ENCODE measurements at regions not wholly inside any gene's neighbourhood (a gene's known extent, or its start where the extent isn't known, plus 50 kb on each side); places are given as distances from the start of the nearest gene placed in this dataset.

DNA sequence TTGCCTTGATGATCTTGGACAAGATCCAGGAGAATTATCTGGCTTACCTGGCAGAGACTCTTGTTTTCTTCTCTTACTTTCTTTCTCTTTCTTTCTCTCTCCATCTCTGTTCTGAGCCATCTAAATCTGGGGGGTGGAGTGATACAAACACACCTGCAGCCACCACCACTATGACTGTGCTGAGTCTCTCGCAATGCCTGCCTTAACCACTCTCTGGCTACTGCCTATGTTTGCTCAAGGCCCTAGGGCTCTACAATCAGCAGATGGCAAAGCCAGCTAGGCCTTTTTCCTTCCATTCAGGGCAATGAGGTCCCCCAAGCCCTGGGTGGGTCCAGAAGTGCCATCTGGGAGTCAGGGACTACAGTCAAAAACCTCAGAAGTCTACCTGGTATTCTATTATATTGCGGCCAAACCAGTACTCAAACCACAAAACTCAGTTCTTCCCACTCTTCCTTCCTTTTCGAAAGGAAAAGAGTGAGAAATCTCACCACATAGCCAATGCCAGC lies 978.9 kb upstream of the NXPH2 start:
- Histone ChIP-seq H4K20me1 (ENCODE audit: insufficient read depth, low read length) (no peaks in the 10 kb centered on the region), H3K4me2 (ENCODE audit: insufficient read depth, low read length) (no peak overlapping the region), H3K9me3 (ENCODE audit: insufficient read depth, low read length, severe bottlenecking) (peaks cover 6% of the 10 kb centered on the region), H3K36me3 (ENCODE audit: insufficient read depth, low read length) (no peaks in the 10 kb centered on the region), H3K4me1 (ENCODE audit: insufficient read depth, low read length) (no peaks in the 10 kb centered on the region), H3K27ac (ENCODE audit: low read length) (no peak overlapping the region), H3K27me3 (ENCODE audit: insufficient read depth, low read length, poor library complexity) (no peaks in the 10 kb centered on the region), H3K9ac (ENCODE audit: low read depth, low read length) (no peak overlapping the region), H3K4me3 (ENCODE audit: low read depth in 1 of 2, low read length in 2 of 2) (no peak overlapping the region), H3K79me2 (ENCODE audit: insufficient read depth, low read length) (no peaks in the 10 kb centered on the region), H2AFZ (ENCODE audit: low read depth, low read length) (no peak overlapping the region)
- DNase-seq (no peak), ATAC-seq (ENCODE audit: insufficient read depth, low read depth) (no peak)
- TF ChIP-seq EZH2 (IDR thresholded peaks at IDR 0.05; ENCODE audit: borderline replicate concordance, low read depth, low read length, severe bottlenecking): no peak
- TF ChIP-seq, protein P1, sequence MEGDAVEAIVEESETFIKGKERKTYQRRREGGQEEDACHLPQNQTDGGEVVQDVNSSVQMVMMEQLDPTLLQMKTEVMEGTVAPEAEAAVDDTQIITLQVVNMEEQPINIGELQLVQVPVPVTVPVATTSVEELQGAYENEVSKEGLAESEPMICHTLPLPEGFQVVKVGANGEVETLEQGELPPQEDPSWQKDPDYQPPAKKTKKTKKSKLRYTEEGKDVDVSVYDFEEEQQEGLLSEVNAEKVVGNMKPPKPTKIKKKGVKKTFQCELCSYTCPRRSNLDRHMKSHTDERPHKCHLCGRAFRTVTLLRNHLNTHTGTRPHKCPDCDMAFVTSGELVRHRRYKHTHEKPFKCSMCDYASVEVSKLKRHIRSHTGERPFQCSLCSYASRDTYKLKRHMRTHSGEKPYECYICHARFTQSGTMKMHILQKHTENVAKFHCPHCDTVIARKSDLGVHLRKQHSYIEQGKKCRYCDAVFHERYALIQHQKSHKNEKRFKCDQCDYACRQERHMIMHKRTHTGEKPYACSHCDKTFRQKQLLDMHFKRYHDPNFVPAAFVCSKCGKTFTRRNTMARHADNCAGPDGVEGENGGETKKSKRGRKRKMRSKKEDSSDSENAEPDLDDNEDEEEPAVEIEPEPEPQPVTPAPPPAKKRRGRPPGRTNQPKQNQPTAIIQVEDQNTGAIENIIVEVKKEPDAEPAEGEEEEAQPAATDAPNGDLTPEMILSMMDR (IDR thresholded peaks at IDR 0.05; ENCODE audit: borderline replicate concordance, extremely low read depth, low read length, poor library complexity, severe bottlenecking): no peak

DNA sequence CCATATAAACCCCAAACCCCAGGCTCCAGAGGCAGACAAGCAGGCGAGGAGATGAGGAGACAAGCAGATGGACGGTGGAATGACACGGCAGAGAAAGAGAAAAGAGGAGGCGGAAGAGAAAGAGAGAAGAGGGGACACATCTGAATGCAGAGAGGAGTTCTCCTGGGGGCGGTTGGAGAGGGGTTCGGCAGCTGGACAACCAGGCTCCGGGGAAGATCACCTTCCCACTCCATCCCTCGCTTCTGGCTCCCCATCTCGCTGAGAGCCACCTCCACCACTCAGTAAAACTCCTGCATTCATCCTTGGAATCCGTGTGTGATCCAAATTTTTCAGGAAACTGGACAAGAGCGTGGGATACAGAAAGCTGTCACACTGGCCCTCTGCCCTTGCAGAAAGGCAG lies 966.7 kb upstream of the NXPH2 start:
- Histone ChIP-seq H3K9me3 (ENCODE audit: insufficient read depth, low read length, severe bottlenecking) (no peaks in the 10 kb centered on the region), H3K36me3 (ENCODE audit: insufficient read depth, low read length) (no peaks in the 10 kb centered on the region), H3K9ac (ENCODE audit: low read depth, low read length) (no peak overlapping the region), H3K27me3 (ENCODE audit: insufficient read depth, low read length, poor library complexity) (no peaks in the 10 kb centered on the region), H3K27ac (ENCODE audit: low read length) (no peak overlapping the region), H3K4me3 (ENCODE audit: low read depth in 1 of 2, low read length in 2 of 2) (no peak overlapping the region), H4K20me1 (ENCODE audit: insufficient read depth, low read length) (no peaks in the 10 kb centered on the region), H2AFZ (ENCODE audit: low read depth, low read length) (no peak overlapping the region), H3K4me2 (ENCODE audit: insufficient read depth, low read length) (no peak overlapping the region), H3K4me1 (ENCODE audit: insufficient read depth, low read length) (no peaks in the 10 kb centered on the region), H3K79me2 (ENCODE audit: insufficient read depth, low read length) (no peaks in the 10 kb centered on the region)
- no peak for TF ChIP-seq EZH2 (IDR thresholded peaks at IDR 0.05; ENCODE audit: borderline replicate concordance, low read depth, low read length, severe bottlenecking)
- TF ChIP-seq, protein P1 (IDR thresholded peaks at IDR 0.05; ENCODE audit: borderline replicate concordance, extremely low read depth, low read length, poor library complexity, severe bottlenecking): no peak
- ATAC-seq (ENCODE audit: insufficient read depth, low read depth): no peak
- DNase-seq: no peak

DNA sequence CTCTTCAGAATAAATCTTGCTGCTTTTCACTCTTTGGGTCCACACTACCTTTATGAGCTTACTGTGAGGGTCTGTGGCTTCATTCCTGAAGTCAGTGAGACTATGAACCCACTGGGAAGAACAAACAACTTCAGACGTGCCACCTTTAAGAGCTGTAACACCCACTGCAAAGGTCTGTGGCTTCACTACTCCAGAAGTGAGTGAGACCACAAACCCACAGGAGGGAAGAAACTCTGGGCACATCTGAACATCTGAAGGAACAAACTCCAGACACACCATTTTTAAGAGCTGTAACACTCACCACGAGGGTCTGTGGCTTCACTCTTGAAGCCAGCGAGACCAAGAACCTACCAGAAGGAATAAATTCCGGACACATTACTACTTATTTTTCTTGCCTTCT lies 964.1 kb upstream of the NXPH2 start:
- no peaks in the 10 kb centered on the region for H3K4me1 ChIP-seq (ENCODE audit: insufficient read depth, low read length)
- no peaks in the 10 kb centered on the region for H4K20me1 ChIP-seq (ENCODE audit: insufficient read depth, low read length)
- no peaks in the 10 kb centered on the region for H3K79me2 ChIP-seq (ENCODE audit: insufficient read depth, low read length)
- DNase-seq: peak; percentile 24
- H2AFZ ChIP-seq (ENCODE audit: low read depth, low read length): no peak overlapping the region
- no peak overlapping the region for H3K27ac ChIP-seq (ENCODE audit: low read length)
- H3K36me3 ChIP-seq (ENCODE audit: insufficient read depth, low read length): no peaks in the 10 kb centered on the region
- H3K4me3 ChIP-seq (ENCODE audit: low read depth in 1 of 2, low read length in 2 of 2): no peak overlapping the region
- TF ChIP-seq EZH2 (IDR thresholded peaks at IDR 0.05; ENCODE audit: borderline replicate concordance, low read depth, low read length, severe bottlenecking): no peak
- TF ChIP-seq, protein P1 (IDR thresholded peaks at IDR 0.05; ENCODE audit: borderline replicate concordance, extremely low read depth, low read length, poor library complexity, severe bottlenecking): no peak
- peak; percentile 59 for ATAC-seq (ENCODE audit: insufficient read depth, low read depth)
- H3K9ac ChIP-seq (ENCODE audit: low read depth, low read length): no peak overlapping the region
- H3K4me2 ChIP-seq (ENCODE audit: insufficient read depth, low read length): no peak overlapping the region
- no peaks in the 10 kb centered on the region for H3K27me3 ChIP-seq (ENCODE audit: insufficient read depth, low read length, poor library complexity)
- no peaks in the 10 kb centered on the region for H3K9me3 ChIP-seq (ENCODE audit: insufficient read depth, low read length, severe bottlenecking)

All from DND-41 (cell line).